Body of pancreas (tissue), 4 donors: ENCODE measurements at regions not wholly inside any gene's neighbourhood (a gene's known extent, or its start where the extent isn't known, plus 50 kb on each side); places are given as distances from the start of the nearest gene placed in this dataset.

Source experiments
- ATAC-seq: fragments of 150-250 bp; one replicate; pipeline ENCODE4 v1.9.1; 2016
- DNase-seq, 4 donors: peaks; one replicate each; pipeline ENCODE4 v3.0.0-alpha.2; 2019
- H3K27ac ChIP-seq, 4 donors: fragments of 200-600 bp; sonication (generic); 1 replicate in 3 of 4; 2 replicates in 1 of 4; pipeline versions ENCODE4 v1.5.1 to v1.6.1; 2016 to 2019; ENCODE audit warnings: mild to moderate bottlenecking in 1 of 4, mixed read lengths in 1 of 4, moderate library complexity in 1 of 4
- H3K27me3 ChIP-seq, 2 donors: fragments of 200-600 bp; sonication (generic); one replicate each; pipeline ENCODE4 v1.6.0; 2016; ENCODE audit warnings: mild to moderate bottlenecking in 1 of 2
- H3K36me3 ChIP-seq, 2 donors: fragments of 200-600 bp; sonication (generic); replicated peaks in 1 of 2; 2 replicates each; pipeline ENCODE4 v1.5.1; 2016; ENCODE audit warnings: low read depth in 2 of 2; ENCODE audit not compliant: insufficient read depth in 1 of 2
- H3K4me1 ChIP-seq: fragments of 200-600 bp; sonication (generic); one replicate; pipeline ENCODE4 v1.6.0; 2016
- H3K4me3 ChIP-seq, 2 donors: fragments of 200-600 bp; sonication (generic); 1 replicate in 1 of 2; 2 replicates in 1 of 2; pipeline ENCODE4 v1.5.1; 2016 to 2019
- H3K9me3 ChIP-seq, 3 donors: fragments of 200-600 bp; sonication (generic); 1 replicate in 2 of 3; 2 replicates in 1 of 3; pipeline ENCODE4 v1.5.1; 2016
- CTCF ChIP-seq, 7 experiments: fragments of 450-650 bp in 4 of 7; fragments of 200-600 bp in 3 of 7; sonication (generic) in 3 of 7; IDR thresholded peaks; one replicate each; pipeline ENCODE4 v1.5.1; 2016 to 2019; ENCODE audit warnings: antibody characterized with exemption in 7 of 7
- POLR2A ChIP-seq, 3 donors: fragments of 450-650 bp; IDR thresholded peaks; one replicate each; pipeline ENCODE4 v1.6.1; 2016; ENCODE audit warnings: antibody characterized with exemption in 3 of 3, mild to moderate bottlenecking in 2 of 3
- WGBS, 2 donors: methylation state at CpG; one replicate each; pipeline ENCODE4 v1.1.5; 2017; 5-methylcytosine and 5-hydroxymethylcytosine counted together
- intact Hi-C: fragments of 100-400 bp; cut with DNase I; formaldehyde crosslinking; loops from one replicate; pipeline ENCODE4 v1.15.1; 2023

GRCh38 chr4:84041426-84041825 lies 457.7 kb downstream of the NKX6-1 start:
- intact Hi-C loops, result no loop called here
- no peaks in the 10 kb centered on the region for H3K4me1 ChIP-seq
- no peaks in the 10 kb centered on the region for H3K27me3 ChIP-seq
- DNase-seq, result no peak
- ATAC-seq, result no peak
- H3K9me3 ChIP-seq, result no peaks in the 10 kb centered on the region
- H3K27ac ChIP-seq, result no peak overlapping the region
- WGBS, 2 donors, result 52 to 57% methylated on average over 3 of the region's 3 CpGs
- TF ChIP-seq CTCF (IDR thresholded peaks at IDR 0.05) (no peak), POLR2A (IDR thresholded peaks at IDR 0.05) (no peak)
- no peaks in the 10 kb centered on the region for H3K36me3 ChIP-seq
- no peak overlapping the region for H3K4me3 ChIP-seq

- H3K27ac ChIP-seq, result no peak overlapping the region
- H3K4me1 ChIP-seq, result no peaks in the 10 kb centered on the region
- H3K9me3 ChIP-seq, result no peaks in the 10 kb centered on the region
- DNase-seq (no peak), ATAC-seq (no peak)
- TF ChIP-seq CTCF (IDR thresholded peaks at IDR 0.05), result no peak
- TF ChIP-seq POLR2A (IDR thresholded peaks at IDR 0.05), result no peak
- intact Hi-C loops, result no loop called here
- H3K27me3 ChIP-seq, result no peaks in the 10 kb centered on the region
- H3K4me3 ChIP-seq, result no peak overlapping the region
- WGBS, 2 donors, result 66 to 75% methylated on average over 4 of the region's 4 CpGs
- H3K36me3 ChIP-seq, result no peaks in the 10 kb centered on the region
Measured at GRCh38 chr4:84035568-84035967, 463.5 kb downstream of the NKX6-1 start.

GRCh38 chr4:84032372-84032771 lies 466.7 kb downstream of the NKX6-1 start:
- no peaks in the 10 kb centered on the region for H3K4me1 ChIP-seq
- no peak overlapping the region for H3K27ac ChIP-seq
- H3K4me3 ChIP-seq, result no peak overlapping the region
- no peaks in the 10 kb centered on the region for H3K27me3 ChIP-seq
- ATAC-seq (no peak), DNase-seq (no peak)
- intact Hi-C loops, result no loop called here
- WGBS, 2 donors, result 69 to 74% methylated on average over 2 of the region's 2 CpGs
- no peaks in the 10 kb centered on the region for H3K36me3 ChIP-seq
- no peaks in the 10 kb centered on the region for H3K9me3 ChIP-seq
- TF ChIP-seq POLR2A (IDR thresholded peaks at IDR 0.05) (no peak), CTCF (IDR thresholded peaks at IDR 0.05) (no peak)

- 50 to 69% methylated on average over 4 of the region's 4 CpGs for WGBS, 2 donors
- Histone ChIP-seq H3K4me3 (no peak overlapping the region), H3K36me3 (no peaks in the 10 kb centered on the region), H3K4me1 (no peaks in the 10 kb centered on the region), H3K27me3 (no peaks in the 10 kb centered on the region), H3K9me3 (no peaks in the 10 kb centered on the region), H3K27ac (no peak overlapping the region)
- ATAC-seq (no peak), DNase-seq (no peak)
- TF ChIP-seq CTCF (IDR thresholded peaks at IDR 0.05) (no peak), POLR2A (IDR thresholded peaks at IDR 0.05) (no peak)
- intact Hi-C loops, result no loop called here
Measured at GRCh38 chr4:84031401-84031800, 467.7 kb downstream of the NKX6-1 start.

GRCh38 chr4:84028340-84028739 lies 470.8 kb downstream of the NKX6-1 start:
- Histone ChIP-seq H3K9me3 (no peaks in the 10 kb centered on the region), H3K4me1 (no peaks in the 10 kb centered on the region), H3K27me3 (no peaks in the 10 kb centered on the region), H3K27ac (no peak overlapping the region), H3K4me3 (no peak overlapping the region), H3K36me3 (no peaks in the 10 kb centered on the region)
- intact Hi-C loops, result no loop called here
- 74 to 75% methylated on average over 2 of the region's 2 CpGs for WGBS, 2 donors
- ATAC-seq (no peak), DNase-seq (no peak)
- TF ChIP-seq POLR2A (IDR thresholded peaks at IDR 0.05) (no peak), CTCF (IDR thresholded peaks at IDR 0.05) (no peak)
